ENCODE measurements at regions not wholly inside any gene's neighbourhood (a gene's known extent, or its start where the extent isn't known, plus 50 kb on each side); places are given as distances from the start of the nearest gene placed in this dataset.

GRCh38 chrX:121823406-121823805 is 776.0 kb downstream of the GLUD2 start:
- no peaks in the 10 kb centered on the region for H3K27me3 ChIP-seq (ENCODE audit: insufficient read depth, low read length, poor library complexity)
- H3K36me3 ChIP-seq (ENCODE audit: insufficient read depth, low read length), result no peaks in the 10 kb centered on the region
- no peak overlapping the region for H2AFZ ChIP-seq (ENCODE audit: low read depth, low read length)
- H3K27ac ChIP-seq (ENCODE audit: low read length), result no peak overlapping the region
- H3K9ac ChIP-seq (ENCODE audit: low read depth, low read length), result no peak overlapping the region
- ATAC-seq (ENCODE audit: insufficient read depth, low read depth) (no peak), DNase-seq (no peak)
- H3K4me2 ChIP-seq (ENCODE audit: insufficient read depth, low read length), result no peak overlapping the region
- H3K4me1 ChIP-seq (ENCODE audit: insufficient read depth, low read length), result no peaks in the 10 kb centered on the region
- H3K79me2 ChIP-seq (ENCODE audit: insufficient read depth, low read length), result no peaks in the 10 kb centered on the region
- no peak for TF ChIP-seq EZH2 (IDR thresholded peaks at IDR 0.05; ENCODE audit: borderline replicate concordance, low read depth, low read length, severe bottlenecking)
- H3K4me3 ChIP-seq (ENCODE audit: low read depth in 1 of 2, low read length in 2 of 2), result no peak overlapping the region
- no peaks in the 10 kb centered on the region for H4K20me1 ChIP-seq (ENCODE audit: insufficient read depth, low read length)
- H3K9me3 ChIP-seq (ENCODE audit: insufficient read depth, low read length, severe bottlenecking), result no peaks in the 10 kb centered on the region

GRCh38 chrX:121831601-121832000 is 784.2 kb downstream of the GLUD2 start:
- no peak overlapping the region for H3K27ac ChIP-seq (ENCODE audit: low read length)
- no peaks in the 10 kb centered on the region for H3K79me2 ChIP-seq (ENCODE audit: insufficient read depth, low read length)
- no peaks in the 10 kb centered on the region for H3K36me3 ChIP-seq (ENCODE audit: insufficient read depth, low read length)
- H3K4me3 ChIP-seq (ENCODE audit: low read depth in 1 of 2, low read length in 2 of 2), result no peak overlapping the region
- no peak overlapping the region for H2AFZ ChIP-seq (ENCODE audit: low read depth, low read length)
- H3K9me3 ChIP-seq (ENCODE audit: insufficient read depth, low read length, severe bottlenecking), result no peaks in the 10 kb centered on the region
- TF ChIP-seq CTCF (IDR thresholded peaks at IDR 0.05; ENCODE audit: borderline replicate concordance, extremely low read depth, low read length, poor library complexity, severe bottlenecking) (no peak), EZH2 (IDR thresholded peaks at IDR 0.05; ENCODE audit: borderline replicate concordance, low read depth, low read length, severe bottlenecking) (no peak)
- no peak overlapping the region for H3K4me2 ChIP-seq (ENCODE audit: insufficient read depth, low read length)
- no peaks in the 10 kb centered on the region for H4K20me1 ChIP-seq (ENCODE audit: insufficient read depth, low read length)
- no peaks in the 10 kb centered on the region for H3K27me3 ChIP-seq (ENCODE audit: insufficient read depth, low read length, poor library complexity)
- ATAC-seq (ENCODE audit: insufficient read depth, low read depth) (no peak), DNase-seq (no peak)
- no peaks in the 10 kb centered on the region for H3K4me1 ChIP-seq (ENCODE audit: insufficient read depth, low read length)
- H3K9ac ChIP-seq (ENCODE audit: low read depth, low read length), result no peak overlapping the region

GRCh38 chrX:121832446-121832845 is 785.0 kb downstream of the GLUD2 start:
- Histone ChIP-seq H3K4me2 (ENCODE audit: insufficient read depth, low read length) (no peak overlapping the region), H3K4me3 (ENCODE audit: low read depth in 1 of 2, low read length in 2 of 2) (no peak overlapping the region), H4K20me1 (ENCODE audit: insufficient read depth, low read length) (no peaks in the 10 kb centered on the region), H3K4me1 (ENCODE audit: insufficient read depth, low read length) (no peaks in the 10 kb centered on the region), H3K9ac (ENCODE audit: low read depth, low read length) (no peak overlapping the region), H2AFZ (ENCODE audit: low read depth, low read length) (no peak overlapping the region), H3K79me2 (ENCODE audit: insufficient read depth, low read length) (no peaks in the 10 kb centered on the region), H3K9me3 (ENCODE audit: insufficient read depth, low read length, severe bottlenecking) (no peaks in the 10 kb centered on the region), H3K36me3 (ENCODE audit: insufficient read depth, low read length) (no peaks in the 10 kb centered on the region), H3K27me3 (ENCODE audit: insufficient read depth, low read length, poor library complexity) (no peaks in the 10 kb centered on the region), H3K27ac (ENCODE audit: low read length) (no peak overlapping the region)
- ATAC-seq (ENCODE audit: insufficient read depth, low read depth), result no peak
- no peak for DNase-seq
- no peak for TF ChIP-seq CTCF (IDR thresholded peaks at IDR 0.05; ENCODE audit: borderline replicate concordance, extremely low read depth, low read length, poor library complexity, severe bottlenecking)
- TF ChIP-seq EZH2 (IDR thresholded peaks at IDR 0.05; ENCODE audit: borderline replicate concordance, low read depth, low read length, severe bottlenecking), result no peak

GRCh38 chrX:121836000-121836399 is 788.6 kb downstream of the GLUD2 start:
- no peak for DNase-seq
- Histone ChIP-seq H3K79me2 (ENCODE audit: insufficient read depth, low read length) (no peaks in the 10 kb centered on the region), H3K27ac (ENCODE audit: low read length) (no peak overlapping the region), H3K36me3 (ENCODE audit: insufficient read depth, low read length) (no peaks in the 10 kb centered on the region), H3K4me1 (ENCODE audit: insufficient read depth, low read length) (no peaks in the 10 kb centered on the region), H2AFZ (ENCODE audit: low read depth, low read length) (no peak overlapping the region), H3K4me3 (ENCODE audit: low read depth in 1 of 2, low read length in 2 of 2) (no peak overlapping the region), H3K9ac (ENCODE audit: low read depth, low read length) (no peak overlapping the region), H4K20me1 (ENCODE audit: insufficient read depth, low read length) (no peaks in the 10 kb centered on the region), H3K27me3 (ENCODE audit: insufficient read depth, low read length, poor library complexity) (no peaks in the 10 kb centered on the region), H3K4me2 (ENCODE audit: insufficient read depth, low read length) (no peak overlapping the region), H3K9me3 (ENCODE audit: insufficient read depth, low read length, severe bottlenecking) (no peaks in the 10 kb centered on the region)
- TF ChIP-seq EZH2 (IDR thresholded peaks at IDR 0.05; ENCODE audit: borderline replicate concordance, low read depth, low read length, severe bottlenecking), result no peak
- no peak for TF ChIP-seq CTCF (IDR thresholded peaks at IDR 0.05; ENCODE audit: borderline replicate concordance, extremely low read depth, low read length, poor library complexity, severe bottlenecking)
- ATAC-seq (ENCODE audit: insufficient read depth, low read depth), result no peak

Data from DND-41 (cell line).